ENCODE measurements at regions not wholly inside any gene's neighbourhood (a gene's known extent, or its start where the extent isn't known, plus 50 kb on each side); places are given as distances from the start of the nearest gene placed in this dataset.
A peak's percentile ranks its signal among the peaks of the same experiment; 100 is the strongest.

- no peak for DNase-seq (ENCODE audit: low spot score)
Observed at GRCh38 chr13:84954636-84955035, 844.6 kb downstream of the SLITRK6 start.

GRCh38 chr13:84951128-84951527 is 848.1 kb downstream of the SLITRK6 start:
- DNase-seq (ENCODE audit: low spot score), result no peak

GRCh38 chr13:84946192-84946591 is 853.0 kb downstream of the SLITRK6 start:
- no peak for DNase-seq (ENCODE audit: low spot score)

- no peak for DNase-seq (ENCODE audit: low spot score)
Observed at GRCh38 chr13:84940798-84941197, 858.4 kb downstream of the SLITRK6 start.

GRCh38 chr13:84940167-84940566 is 859.1 kb downstream of the SLITRK6 start:
- no peak for DNase-seq (ENCODE audit: low spot score)

- DNase-seq (ENCODE audit: low spot score), result no peak
Observed at GRCh38 chr13:84934911-84935310, 864.3 kb downstream of the SLITRK6 start.

- DNase-seq (ENCODE audit: low spot score), result no peak
Observed at GRCh38 chr13:84933797-84934196, 865.4 kb downstream of the SLITRK6 start.

GRCh38 chr13:84931264-84931663 is 868.0 kb downstream of the SLITRK6 start:
- DNase-seq (ENCODE audit: low spot score), result no peak

- no peak for DNase-seq (ENCODE audit: low spot score)
Observed at GRCh38 chr13:84927442-84928169, 871.6 kb downstream of the SLITRK6 start.

- DNase-seq (ENCODE audit: low spot score), result no peak
Observed at GRCh38 chr13:84925443-84925842, 873.8 kb downstream of the SLITRK6 start.

- DNase-seq (ENCODE audit: low spot score), result no peak
Observed at GRCh38 chr13:84923831-84924230, 875.4 kb downstream of the SLITRK6 start.

- DNase-seq (ENCODE audit: low spot score), result peak; percentile 44
Observed at GRCh38 chr13:84917252-84917878, 881.9 kb downstream of the SLITRK6 start.

- DNase-seq (ENCODE audit: low spot score), result no peak
Observed at GRCh38 chr13:84912720-84913119, 886.5 kb downstream of the SLITRK6 start.

GRCh38 chr13:84910423-84910822 is 888.8 kb downstream of the SLITRK6 start:
- no peak for DNase-seq (ENCODE audit: low spot score)

- DNase-seq (ENCODE audit: low spot score), result no peak
Observed at GRCh38 chr13:84903391-84903790, 895.8 kb downstream of the SLITRK6 start.

- DNase-seq (ENCODE audit: low spot score), result no peak
Observed at GRCh38 chr13:84902243-84902642, 897.0 kb downstream of the SLITRK6 start.

- peak; percentile 63 for DNase-seq (ENCODE audit: low spot score)
Observed at GRCh38 chr13:84896128-84896527, 903.1 kb downstream of the SLITRK6 start.

GRCh38 chr13:84894749-84895148 is 904.5 kb downstream of the SLITRK6 start:
- DNase-seq (ENCODE audit: low spot score), result no peak

- DNase-seq (ENCODE audit: low spot score), result no peak
Observed at GRCh38 chr13:84885868-84886267, 913.4 kb downstream of the SLITRK6 start.

GRCh38 chr13:84873951-84874350 is 925.3 kb downstream of the SLITRK6 start:
- DNase-seq (ENCODE audit: low spot score), result no peak

- DNase-seq (ENCODE audit: low spot score), result no peak
Observed at GRCh38 chr13:84870190-84870589, 929.0 kb downstream of the SLITRK6 start.

- DNase-seq (ENCODE audit: low spot score), result no peak
Observed at GRCh38 chr13:84867246-84867645, 932.0 kb downstream of the SLITRK6 start.

GRCh38 chr13:84865783-84866221 is 933.4 kb downstream of the SLITRK6 start:
- peak; percentile 16 for DNase-seq (ENCODE audit: low spot score)

- DNase-seq (ENCODE audit: low spot score), result no peak
Observed at GRCh38 chr13:84864341-84864740, 934.9 kb downstream of the SLITRK6 start.
